ENCODE measurements at regions not wholly inside any gene's neighbourhood (a gene's known extent, or its start where the extent isn't known, plus 50 kb on each side); places are given as distances from the start of the nearest gene placed in this dataset.
A peak's percentile ranks its signal among the peaks of the same experiment; 100 is the strongest.
"Not testable (repeated sequence)": the region's sequence is repeated elsewhere in the genome, so short reads cannot be mapped to it uniquely, and the experiment has no call there.

DNA sequence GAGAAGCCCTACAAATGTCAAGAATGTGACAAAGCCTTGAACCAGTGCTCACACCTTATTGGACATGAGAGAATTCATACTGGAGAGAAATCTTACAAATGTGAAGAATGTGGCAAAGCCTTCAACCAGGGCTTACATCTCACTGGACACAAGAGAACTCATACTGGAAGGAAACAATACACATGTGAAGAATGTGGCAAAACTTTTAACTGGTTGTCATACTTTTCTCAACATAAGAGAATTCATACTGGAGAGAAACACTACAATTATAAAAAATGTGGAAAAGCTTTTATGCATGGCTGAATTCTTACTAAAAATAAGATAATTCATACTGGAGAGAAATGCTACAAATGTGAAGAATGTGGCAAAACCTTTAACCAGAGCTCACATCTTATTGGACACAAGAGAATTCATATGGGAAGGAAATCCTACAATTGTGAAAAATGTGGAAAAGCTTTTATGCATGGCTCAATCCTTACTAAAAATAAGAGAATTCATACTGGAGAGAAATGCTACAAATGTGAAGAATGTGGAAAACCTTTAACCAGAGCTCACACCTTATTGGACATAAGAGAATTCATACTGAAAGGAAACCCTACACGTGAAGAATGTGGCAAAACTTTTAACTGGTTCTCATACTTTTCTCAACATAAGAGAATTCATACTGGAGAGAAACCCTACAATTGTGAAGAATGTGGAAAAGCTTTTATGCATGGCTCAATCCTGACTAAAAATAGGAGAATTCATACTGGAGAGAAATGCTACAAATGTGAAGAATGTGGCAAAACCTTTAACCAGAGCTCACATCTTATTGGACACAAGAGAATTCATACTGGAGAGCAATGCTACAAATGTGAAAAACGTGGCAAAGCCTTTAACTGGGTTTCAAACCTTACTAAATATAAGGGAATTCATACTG is 350.6 kb upstream of the NUPR2 start:
- not testable (repeated sequence) for DNase-seq

DNA sequence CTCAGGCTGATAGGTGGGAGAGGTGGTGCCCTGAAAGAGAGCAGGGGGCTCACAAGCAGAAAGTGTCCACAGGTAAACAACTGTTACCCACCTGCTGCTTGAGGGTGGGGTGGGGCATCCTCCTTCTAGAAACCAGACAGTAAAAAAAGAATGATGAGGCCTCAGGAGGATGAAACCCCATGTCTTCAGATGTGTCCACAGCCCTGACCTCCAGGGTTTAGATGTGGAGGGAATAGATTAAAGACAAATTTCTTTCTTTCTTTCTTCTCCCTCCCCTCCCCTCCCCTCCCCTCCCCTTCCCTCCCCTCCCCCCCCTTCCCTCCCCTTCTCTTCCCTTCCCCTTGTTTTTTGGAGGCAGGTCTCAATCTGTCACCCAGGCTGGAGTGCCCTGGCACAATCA is 333.5 kb upstream of the NUPR2 start:
- no peak for DNase-seq

DNA sequence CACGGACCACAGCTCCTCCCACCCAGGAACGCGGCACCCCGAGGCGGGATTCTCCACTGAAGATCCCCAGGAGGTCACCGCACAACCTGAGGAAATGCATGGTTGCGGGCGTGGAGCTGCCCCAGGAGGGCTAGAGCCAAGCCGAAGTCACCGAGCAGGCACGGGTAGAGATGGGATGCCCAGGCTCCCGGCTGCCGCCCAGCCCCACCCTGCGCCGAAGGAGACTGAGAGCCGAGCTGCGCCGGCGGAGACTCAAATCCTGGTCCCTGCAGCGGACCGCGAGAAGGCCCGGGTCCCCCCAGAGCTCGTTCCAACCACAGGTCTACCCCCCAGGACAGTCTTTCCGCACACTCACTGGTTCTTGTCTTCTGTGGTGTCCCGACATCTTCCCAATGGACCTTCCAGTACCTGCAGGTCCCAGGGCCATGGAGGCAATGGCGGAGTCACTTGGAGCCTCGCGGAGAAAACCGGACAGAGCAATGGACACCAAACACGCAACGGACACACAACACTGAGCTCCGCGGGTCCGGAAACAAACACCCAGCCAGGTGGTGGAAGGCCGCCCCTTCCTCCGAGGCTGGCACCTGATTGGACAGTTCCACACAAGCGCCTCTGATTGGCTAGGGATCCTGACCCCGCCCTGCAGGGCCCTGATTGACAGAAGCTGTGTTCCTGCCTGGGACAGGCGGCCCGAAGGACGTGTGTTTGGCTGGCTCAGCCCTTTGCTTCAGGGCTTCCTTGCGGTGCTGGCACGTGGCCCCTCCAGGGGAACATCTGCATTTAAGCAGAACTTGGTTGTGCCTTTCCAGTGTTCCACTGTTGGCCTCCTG is 331.9 kb upstream of the NUPR2 start:
- no peak for DNase-seq

DNA sequence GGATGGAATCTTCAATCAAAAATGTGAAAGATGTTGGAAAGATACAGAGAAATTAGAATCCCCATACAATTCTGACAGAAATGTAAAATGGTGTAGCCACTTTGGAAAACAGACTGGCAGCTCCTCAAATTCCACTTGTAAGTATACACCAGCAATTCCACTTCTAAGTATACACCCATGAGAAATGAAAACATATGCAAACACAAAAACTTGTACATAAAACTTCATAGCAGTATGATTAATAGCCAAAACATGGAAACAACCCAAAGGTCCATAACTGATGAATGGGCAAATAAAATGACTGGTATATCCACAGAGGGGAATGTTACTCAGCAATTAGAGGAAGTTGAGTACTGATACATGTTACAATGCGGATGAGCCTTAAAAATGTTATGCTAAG is 304.3 kb upstream of the NUPR2 start:
- DNase-seq = not testable (repeated sequence)

DNA sequence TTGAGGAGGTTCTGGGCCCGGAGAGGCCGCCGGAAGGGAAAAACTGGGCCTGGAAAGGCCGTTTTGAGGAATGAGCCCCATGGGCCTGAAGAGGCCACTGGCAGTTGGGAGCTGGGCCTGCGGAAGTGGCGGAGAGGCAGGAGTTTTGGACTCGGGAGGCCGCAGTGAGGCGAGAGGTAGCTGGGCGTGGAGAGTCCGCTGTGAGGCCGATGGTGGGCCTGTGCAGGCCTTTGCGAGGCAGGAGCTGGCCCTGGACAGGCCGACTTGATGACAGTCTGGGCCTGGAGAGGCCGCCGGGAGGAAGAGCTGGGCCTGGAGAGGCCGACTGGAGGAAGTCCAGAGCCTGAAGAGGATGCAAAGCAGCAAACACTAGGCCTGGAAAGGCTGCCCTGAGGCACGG is 259.0 kb upstream of the NUPR2 start:
- no peak for DNase-seq

DNA sequence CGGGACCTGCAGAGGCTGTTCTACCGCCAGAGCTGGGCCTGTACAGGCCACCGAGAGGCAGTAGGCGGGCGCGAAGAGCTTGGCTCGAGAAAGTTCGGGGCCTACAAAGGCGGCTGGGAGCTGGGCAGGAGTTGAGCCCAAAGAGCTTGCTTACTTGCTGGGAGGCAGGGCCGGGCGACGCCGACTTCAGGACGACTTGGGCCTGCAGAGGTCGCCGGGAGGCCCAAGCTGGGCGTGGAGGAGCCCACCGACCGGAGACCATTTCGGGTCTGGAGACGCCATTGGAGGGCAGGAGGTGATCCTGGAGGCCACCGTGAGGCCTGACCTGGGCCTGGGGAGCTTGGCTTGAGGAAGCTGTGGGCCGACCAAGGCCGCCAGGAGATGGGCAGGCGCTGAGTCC is 258.4 kb upstream of the NUPR2 start:
- not testable (repeated sequence) for DNase-seq

DNA sequence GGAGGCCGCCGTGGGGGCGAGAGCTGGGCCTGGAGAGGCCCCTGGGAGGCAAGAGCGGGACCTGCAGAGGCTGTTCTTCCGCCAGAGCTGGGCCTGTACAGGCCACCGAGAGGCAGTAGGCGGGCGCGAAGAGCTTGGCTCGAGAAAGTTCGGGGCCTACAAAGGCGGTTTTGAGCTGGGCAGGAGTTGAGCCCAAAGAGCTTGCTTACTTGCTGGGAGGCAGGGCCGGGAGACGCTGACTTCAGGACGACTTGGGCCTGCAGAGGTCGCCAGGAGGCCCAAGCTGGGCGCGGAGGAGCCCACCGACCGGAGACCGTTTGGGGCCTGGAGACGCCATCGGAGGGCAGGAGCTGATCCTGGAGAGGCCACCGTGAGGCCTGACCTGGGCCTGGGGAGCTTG is 257.1 kb upstream of the NUPR2 start:
- not testable (repeated sequence) for DNase-seq

DNA sequence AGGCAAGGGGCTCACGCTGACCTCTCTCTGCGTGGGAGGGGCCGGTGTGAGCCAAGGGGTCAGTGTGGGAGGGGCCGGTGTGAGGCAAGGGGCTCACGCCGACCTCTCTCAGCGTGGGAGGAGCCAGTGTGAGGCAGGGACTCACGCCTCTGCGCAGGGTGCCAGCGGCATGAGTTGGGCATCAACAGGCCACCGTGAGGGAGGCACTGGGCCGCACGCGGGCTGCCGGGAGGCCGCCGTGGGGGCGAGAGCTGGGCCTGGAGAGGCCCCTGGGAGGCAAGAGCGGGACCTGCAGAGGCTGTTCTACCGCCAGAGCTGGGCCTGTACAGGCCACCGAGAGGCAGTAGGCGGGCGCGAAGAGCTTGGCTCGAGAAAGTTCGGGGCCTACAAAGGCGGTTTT is 255.6 kb upstream of the NUPR2 start:
- DNase-seq = not testable (repeated sequence)

DNA sequence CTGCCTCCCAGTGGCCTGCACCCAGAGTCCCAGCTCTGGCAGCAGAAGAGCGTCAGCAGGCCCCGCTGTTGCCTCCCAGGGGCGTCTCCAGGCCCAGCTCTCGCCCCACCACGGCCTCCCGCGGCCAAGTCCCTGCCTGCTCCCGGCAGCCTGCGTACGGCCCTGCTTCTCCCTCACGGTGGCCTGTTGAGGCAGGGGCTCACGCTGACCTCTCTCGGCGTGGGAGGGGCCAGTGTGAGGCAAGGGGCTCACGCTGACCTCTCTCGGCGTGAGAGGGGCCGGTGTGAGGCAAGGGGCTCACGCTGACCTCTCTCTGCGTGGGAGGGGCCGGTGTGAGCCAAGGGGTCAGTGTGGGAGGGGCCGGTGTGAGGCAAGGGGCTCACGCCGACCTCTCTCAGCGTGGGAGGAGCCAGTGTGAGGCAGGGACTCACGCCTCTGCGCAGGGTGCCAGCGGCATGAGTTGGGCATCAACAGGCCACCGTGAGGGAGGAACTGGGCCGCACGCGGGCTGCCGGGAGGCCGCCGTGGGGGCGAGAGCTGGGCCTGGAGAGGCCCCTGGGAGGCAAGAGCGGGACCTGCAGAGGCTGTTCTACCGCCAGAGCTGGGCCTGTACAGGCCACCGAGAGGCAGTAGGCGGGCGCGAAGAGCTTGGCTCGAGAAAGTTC is 254.1 kb upstream of the NUPR2 start:
- not testable (repeated sequence) for DNase-seq

DNA sequence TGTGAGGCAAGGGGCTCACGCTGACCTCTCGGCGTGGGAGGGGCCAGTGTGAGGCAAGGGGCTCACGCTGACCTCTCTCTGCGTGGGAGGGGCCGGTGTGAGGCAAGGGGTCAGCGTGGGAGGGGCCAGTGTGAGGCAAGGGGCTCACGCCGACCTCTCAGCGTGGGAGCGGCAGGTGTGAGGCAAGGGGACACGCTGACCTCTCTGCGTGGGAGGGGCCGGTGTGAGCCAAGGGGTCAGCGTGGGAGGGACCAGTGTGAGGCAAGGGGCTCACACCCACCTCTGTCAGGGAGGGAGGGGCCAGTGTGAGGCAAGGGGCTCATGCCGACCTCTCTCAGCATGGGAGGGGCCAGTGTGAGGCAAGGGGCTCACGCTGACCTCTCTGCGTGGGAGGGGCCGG is 251.7 kb upstream of the NUPR2 start:
- DNase-seq = not testable (repeated sequence)

DNA sequence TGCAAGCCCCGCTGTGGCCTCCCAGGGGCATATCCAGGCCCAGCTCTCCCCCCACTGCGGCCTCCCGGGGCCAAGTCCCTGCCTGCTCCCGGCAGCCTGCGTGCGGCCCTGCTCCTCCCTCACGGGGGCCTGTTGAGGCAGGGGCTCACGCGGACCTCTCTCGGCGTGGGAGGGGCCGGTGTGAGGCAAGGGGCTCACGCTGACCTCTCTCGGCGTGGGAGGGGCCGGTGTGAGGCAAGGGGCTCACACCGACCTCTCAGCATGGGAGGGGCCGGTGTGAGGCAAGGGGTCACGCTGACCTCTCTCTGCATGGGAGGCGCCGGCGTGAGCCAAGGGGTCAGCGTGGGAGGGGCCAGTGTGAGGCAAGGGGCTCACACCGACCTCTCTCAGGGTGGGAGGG is 251.2 kb upstream of the NUPR2 start:
- DNase-seq = not testable (repeated sequence)

DNA sequence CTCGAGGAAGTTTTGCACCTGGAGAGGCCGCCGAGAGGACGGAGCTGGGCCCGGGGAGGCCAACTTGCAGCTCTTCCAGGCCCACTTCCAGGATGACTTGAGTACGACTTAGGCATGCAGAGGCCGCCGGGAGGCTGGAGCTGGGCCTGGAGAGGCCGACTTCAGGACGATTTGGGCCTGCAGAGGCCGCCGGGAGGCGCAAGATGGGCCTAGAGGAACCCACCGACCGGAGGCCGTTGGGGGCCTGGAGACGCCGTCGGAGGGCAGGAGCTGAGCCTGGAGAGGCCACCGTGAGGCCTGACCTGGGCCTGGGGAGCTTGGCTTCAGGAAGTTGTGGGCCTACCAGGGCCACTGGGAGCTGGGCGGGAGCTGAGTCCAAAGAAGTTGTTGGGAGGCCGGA is 250.5 kb upstream of the NUPR2 start:
- DNase-seq = not testable (repeated sequence)

DNA sequence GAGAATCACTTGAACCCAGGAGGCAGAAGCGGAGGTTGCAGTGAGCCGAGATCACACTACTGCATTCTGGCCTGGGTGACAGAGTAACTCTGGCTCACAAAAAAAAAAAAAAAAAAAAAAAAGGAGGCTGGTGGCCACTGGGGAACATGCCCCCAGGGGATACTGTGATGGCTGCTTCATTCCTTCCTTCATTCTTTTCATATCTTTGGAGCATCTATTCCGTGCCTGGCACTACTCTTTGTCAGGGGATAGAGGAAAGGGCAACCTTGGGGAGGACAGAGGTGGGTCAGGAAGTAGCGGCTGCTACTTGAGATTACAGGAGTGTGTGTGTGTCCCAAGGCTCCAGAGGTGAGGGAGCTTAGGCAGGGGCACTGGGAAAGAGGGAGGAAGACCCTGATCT is 236.4 kb upstream of the NUPR2 start:
- DNase-seq = not testable (repeated sequence)

DNA sequence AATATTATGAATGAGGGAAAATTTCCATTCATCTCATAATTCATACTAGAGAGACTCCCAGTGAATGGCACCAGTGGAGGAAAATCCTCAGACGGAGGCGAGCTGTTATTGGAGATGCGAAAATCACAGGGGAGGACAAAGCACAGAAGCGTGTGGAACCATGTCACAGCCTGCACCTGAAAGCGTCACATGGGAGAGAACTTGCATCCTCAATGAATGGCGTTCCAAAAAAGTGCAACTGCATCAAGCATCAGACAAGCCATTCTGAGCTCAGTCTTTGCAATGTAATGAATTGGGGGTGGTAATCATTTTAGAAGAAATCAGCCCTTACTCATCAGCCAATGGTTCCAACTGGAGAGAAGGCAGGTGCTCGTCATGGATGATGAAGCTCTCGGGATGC is 235.0 kb upstream of the NUPR2 start:
- DNase-seq = not testable (repeated sequence)

DNA sequence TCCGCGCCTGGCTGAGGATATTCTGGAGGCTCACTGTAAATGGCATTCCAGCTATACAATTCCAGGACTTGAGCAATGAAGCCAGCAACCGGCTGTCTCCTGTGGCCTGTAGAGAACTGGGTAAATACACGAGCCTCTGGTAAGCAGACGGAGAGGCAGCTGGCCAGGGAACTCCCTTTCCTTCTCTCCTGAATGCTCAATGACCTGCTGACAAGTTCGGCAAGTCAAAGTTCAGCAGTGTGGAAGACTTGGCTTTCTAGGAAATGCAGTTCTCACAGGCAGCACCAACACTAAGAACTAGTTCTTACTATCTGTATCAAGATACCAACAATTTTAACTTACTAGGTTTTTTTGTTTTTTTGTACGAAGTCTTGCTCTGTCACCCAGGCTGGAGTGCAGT is 232.1 kb upstream of the NUPR2 start:
- DNase-seq = not testable (repeated sequence)

DNA sequence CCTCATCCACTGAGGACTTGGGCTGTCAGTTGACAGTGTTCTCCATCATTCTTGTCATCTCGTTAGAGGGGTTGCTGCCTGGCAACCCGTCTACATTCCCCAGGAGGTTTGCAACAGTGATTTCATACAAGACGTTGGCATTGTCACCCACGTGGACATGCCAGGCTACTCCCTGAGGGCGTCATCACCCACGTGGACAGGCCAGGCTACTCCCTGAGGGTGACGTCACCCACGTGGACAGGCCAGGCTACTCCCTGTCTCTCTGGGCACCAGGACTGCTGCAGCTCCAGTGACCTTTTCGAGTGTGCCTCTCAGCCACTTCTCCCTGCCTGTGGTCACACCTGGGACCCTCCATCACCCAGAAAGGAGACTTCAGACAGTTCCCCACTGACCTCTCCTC is 212.1 kb upstream of the NUPR2 start:
- DNase-seq = peak; percentile 2

DNA sequence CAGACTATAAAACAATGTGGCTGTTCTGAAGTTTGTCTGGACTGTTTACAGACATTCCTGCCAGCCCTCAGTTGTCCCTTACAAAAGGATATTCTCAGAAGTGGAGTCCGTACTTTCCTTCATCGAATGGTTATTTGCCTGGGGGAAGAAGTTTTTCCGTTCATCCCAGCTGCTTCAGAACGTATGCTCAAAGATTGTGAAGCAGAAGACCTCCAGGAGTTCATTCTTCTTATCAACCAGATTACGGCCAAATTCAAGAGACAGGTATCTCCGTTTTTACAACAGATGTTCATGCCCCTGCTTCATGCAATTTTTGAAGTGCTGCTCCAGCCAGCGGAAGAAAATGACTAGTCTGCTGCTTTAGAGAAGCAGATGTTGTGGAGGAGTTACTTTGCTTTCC is 174.3 kb upstream of the NUPR2 start:
- DNase-seq = no peak

DNA sequence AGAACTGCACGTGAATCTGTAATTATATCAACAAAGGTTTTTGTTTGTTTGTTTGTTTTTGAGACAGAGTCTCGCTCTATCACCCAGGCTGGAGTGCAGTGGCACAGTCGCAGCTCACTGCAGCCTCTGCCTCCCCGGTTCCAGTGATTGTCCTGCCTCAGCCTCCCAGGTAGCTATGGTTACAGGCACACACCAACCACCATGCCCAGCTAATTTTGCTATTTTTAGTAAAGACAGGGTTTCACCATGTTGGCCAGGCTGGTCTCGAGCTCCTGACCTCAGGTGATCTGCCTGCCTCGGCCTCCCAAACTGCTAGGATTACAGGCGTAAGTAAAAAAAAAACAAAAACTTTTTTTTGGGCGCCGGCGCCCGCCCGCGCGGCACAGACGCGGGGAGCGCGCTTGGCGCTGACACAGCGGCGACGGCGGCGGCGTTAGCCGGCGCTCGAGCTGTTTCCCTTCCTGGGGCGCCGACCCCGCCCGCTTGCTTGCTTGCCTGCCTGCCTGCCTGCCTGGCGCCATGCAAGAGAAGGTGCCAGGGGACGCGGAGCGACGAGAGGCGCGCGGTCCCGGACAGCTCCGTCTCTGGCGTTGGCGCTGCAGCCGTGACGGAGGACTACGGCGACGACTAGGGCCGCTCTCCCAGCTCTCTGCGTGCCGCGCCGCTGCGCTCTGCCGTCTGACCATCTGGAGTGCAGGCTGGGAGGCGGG is 171.4 kb upstream of the NUPR2 start:
- no peak for DNase-seq

DNA sequence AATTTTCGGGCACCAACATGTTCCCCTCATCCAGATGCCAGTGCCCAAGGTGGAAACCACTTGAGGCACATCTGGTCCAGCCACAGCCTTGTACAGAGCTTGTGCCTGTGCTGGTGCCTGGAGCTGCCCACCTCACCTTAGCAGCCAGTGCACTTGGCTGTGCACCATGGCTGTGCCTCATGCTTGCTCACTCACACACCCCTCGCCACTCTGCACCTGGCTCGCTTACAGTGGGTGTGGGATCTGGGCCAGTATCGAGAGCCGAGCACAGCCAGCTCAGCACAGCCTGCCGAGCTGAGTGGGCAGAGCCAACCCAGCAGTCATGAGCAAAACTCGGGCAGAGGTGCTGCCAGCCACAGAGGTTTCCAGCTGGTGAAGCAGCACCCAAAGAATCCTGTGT is 139.9 kb upstream of the NUPR2 start:
- DNase-seq = no peak

DNA sequence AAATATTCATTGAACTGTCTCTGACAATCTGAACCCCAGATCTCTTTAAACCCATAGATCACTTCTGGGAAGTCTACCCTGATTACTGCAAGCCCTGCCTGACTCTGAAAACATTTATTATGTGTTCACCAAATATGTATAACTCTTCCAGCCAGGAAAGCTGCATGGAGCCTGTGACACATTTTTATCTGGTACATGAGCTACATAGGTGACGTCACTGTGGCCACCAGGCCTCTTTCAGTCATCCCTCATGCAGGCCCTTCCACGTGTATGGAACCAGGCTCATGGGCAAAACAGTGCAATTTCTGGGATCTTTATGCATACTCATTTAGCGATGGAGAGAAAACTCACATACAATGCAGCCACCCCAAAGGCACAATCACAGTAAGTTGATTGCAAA is 133.9 kb upstream of the NUPR2 start:
- DNase-seq = no peak

DNA sequence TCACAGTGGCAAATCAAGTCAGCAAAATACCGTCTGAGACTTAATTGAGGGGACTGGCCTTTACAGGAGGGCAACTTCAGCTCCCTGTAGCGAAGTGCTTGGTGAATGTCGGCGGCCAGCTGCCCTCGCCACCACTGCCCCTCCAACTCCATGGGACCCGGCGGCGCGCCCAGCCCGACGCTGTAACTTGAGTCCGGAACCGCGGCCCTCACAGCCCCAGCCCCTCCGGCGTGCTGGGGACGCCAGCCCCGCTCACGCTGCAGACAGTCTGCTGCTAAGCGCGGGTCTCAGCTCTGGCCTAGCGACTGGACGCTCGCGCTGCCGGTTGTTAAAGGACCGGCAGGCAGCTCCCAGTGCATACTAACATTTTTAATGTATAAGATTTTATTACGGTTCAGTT is 113.4 kb upstream of the NUPR2 start:
- DNase-seq = no peak

DNA sequence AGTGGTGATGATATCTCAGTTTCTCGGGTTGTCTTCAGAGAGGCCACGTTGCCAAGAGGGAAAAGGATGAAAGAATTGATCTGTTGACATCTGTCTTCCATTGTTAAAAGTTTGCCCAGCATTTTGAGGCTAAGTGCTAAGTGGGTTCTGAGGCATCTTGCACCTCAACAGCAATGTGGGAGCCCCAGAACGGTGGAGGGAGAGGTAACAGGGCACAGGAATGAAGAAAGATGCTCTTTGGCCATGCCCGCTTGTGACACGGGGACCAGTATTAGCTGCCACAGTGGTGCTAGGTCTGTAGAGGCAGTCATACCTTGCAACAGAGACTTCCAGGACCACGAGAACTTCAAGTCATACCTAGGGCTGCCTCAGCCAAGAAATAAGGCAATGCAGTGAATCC is 106.6 kb upstream of the NUPR2 start:
- DNase-seq = no peak

DNA sequence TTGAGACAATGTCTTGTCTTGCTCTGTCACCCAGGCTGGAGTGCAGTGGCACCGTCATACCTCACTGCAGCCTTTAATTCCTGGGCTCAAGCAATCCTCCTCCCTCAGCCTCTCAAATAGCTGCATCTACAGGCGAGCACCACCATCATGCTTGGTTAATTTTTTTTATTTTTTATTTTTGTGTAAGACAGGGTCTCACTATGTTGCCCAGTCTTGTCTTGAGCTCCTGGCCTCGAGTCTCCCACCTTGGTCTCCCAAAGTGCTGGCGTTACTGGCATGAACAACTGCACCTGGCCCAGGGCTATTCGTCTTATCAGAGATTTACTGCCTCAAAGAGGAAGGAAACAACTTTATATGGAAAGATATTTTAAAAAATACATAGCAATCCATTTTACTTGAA is 102.8 kb upstream of the NUPR2 start:
- no peak for DNase-seq
